Lower lobe of right lung (tissue), 2 donors: ENCODE measurements at regions not wholly inside any gene's neighbourhood (a gene's known extent, or its start where the extent isn't known, plus 50 kb on each side); places are given as distances from the start of the nearest gene placed in this dataset.

ENCODE experiments used
- ATAC-seq, 2 donors: fragments of 200-7000 bp; cut with Tn5 transposase; one replicate each; pipeline ENCODE4 v1.9.1; 2020 to 2022; ENCODE audit warnings: mild to moderate bottlenecking in 2 of 2, moderate library complexity in 2 of 2
- DNase-seq: peaks from one replicate; pipeline ENCODE4 v3.0.0-alpha.2; 2020
- H3K27ac ChIP-seq: fragments of 200-600 bp; one replicate; pipeline ENCODE4 v1.8.0; 2022
- H3K27me3 ChIP-seq: fragments of 200-600 bp; one replicate; pipeline ENCODE4 v1.8.0; 2022; ENCODE audit warnings: low read depth
- H3K36me3 ChIP-seq: fragments of 200-600 bp; one replicate; pipeline ENCODE4 v1.8.0; 2022; ENCODE audit warnings: mild to moderate bottlenecking
- H3K4me1 ChIP-seq: fragments of 200-600 bp; one replicate; pipeline ENCODE4 v1.8.0; 2022
- H3K4me3 ChIP-seq: fragments of 200-600 bp; one replicate; pipeline ENCODE4 v1.8.0; 2022; ENCODE audit warnings: mild to moderate bottlenecking
- H3K9me3 ChIP-seq: fragments of 200-600 bp; one replicate; pipeline ENCODE4 v1.8.0; 2022
- CTCF ChIP-seq: fragments of 200-600 bp; IDR thresholded peaks from one replicate; pipeline ENCODE4 v1.8.0; 2022; ENCODE audit warnings: antibody characterized with exemption, mild to moderate bottlenecking
- intact Hi-C: fragments of 100-400 bp; cut with DNase I; formaldehyde crosslinking; loops from one replicate; pipeline ENCODE4 v1.11.0; 2022
- donor health status: DM: no; HTN: yes; CAD: no; lungs with severe emphysema.

GRCh38 chr1:102783487-102783886 lies 324.8 kb downstream of the COL11A1 start:
- ATAC-seq = no peak
- Histone ChIP-seq H3K27ac (no peak overlapping the region), H3K4me1 (no peaks in the 10 kb centered on the region), H3K36me3 (no peaks in the 10 kb centered on the region), H3K9me3 (no peaks in the 10 kb centered on the region), H3K4me3 (no peak overlapping the region), H3K27me3 (no peaks in the 10 kb centered on the region)
- no peak for TF ChIP-seq CTCF
- intact Hi-C loops = no loop called here
- no peak for DNase-seq

GRCh38 chr1:102782144-102782543 lies 326.2 kb downstream of the COL11A1 start:
- Histone ChIP-seq H3K9me3 (no peaks in the 10 kb centered on the region), H3K36me3 (no peaks in the 10 kb centered on the region), H3K27ac (no peak overlapping the region), H3K4me3 (no peak overlapping the region), H3K27me3 (no peaks in the 10 kb centered on the region), H3K4me1 (no peaks in the 10 kb centered on the region)
- no peak for TF ChIP-seq CTCF
- intact Hi-C loops = no loop called here
- ATAC-seq = no peak
- no peak for DNase-seq

GRCh38 chr1:102776071-102776470 lies 332.3 kb downstream of the COL11A1 start:
- TF ChIP-seq CTCF = no peak
- Histone ChIP-seq H3K27me3 (no peaks in the 10 kb centered on the region), H3K9me3 (no peaks in the 10 kb centered on the region), H3K4me1 (no peaks in the 10 kb centered on the region), H3K4me3 (no peak overlapping the region), H3K36me3 (no peaks in the 10 kb centered on the region), H3K27ac (no peak overlapping the region)
- no peak for ATAC-seq
- DNase-seq = no peak
- intact Hi-C loops = no loop called here

GRCh38 chr1:102772831-102773230 lies 335.5 kb downstream of the COL11A1 start:
- Histone ChIP-seq H3K4me1 (no peaks in the 10 kb centered on the region), H3K27ac (no peak overlapping the region), H3K4me3 (no peak overlapping the region), H3K9me3 (no peaks in the 10 kb centered on the region), H3K36me3 (no peaks in the 10 kb centered on the region), H3K27me3 (no peaks in the 10 kb centered on the region)
- ATAC-seq (no peak), DNase-seq (no peak)
- no peak for TF ChIP-seq CTCF
- intact Hi-C loops = no loop called here

- Histone ChIP-seq H3K4me1 (no peaks in the 10 kb centered on the region), H3K27ac (no peak overlapping the region), H3K9me3 (no peaks in the 10 kb centered on the region), H3K4me3 (no peak overlapping the region), H3K27me3 (no peaks in the 10 kb centered on the region), H3K36me3 (no peaks in the 10 kb centered on the region)
- TF ChIP-seq CTCF = no peak
- intact Hi-C loops = no loop called here
- ATAC-seq (no peak), DNase-seq (no peak)
Measured at GRCh38 chr1:102758418-102758817, 349.9 kb downstream of the COL11A1 start.

GRCh38 chr1:102757363-102757762 lies 351.0 kb downstream of the COL11A1 start:
- no peaks in the 10 kb centered on the region for H3K36me3 ChIP-seq
- no peak for ATAC-seq
- no peak for TF ChIP-seq CTCF
- no peaks in the 10 kb centered on the region for H3K27me3 ChIP-seq
- H3K27ac ChIP-seq = no peak overlapping the region
- H3K4me3 ChIP-seq = no peak overlapping the region
- intact Hi-C loops = no loop called here
- no peaks in the 10 kb centered on the region for H3K4me1 ChIP-seq
- no peak for DNase-seq
- no peaks in the 10 kb centered on the region for H3K9me3 ChIP-seq
